GM19468 (cell line): ENCODE measurements at regions not wholly inside any gene's neighbourhood (a gene's known extent, or its start where the extent isn't known, plus 50 kb on each side); places are given as distances from the start of the nearest gene placed in this dataset.
A peak's percentile ranks its signal among the peaks of the same experiment; 100 is the strongest.
"Not testable (repeated sequence)": the region's sequence is repeated elsewhere in the genome, so short reads cannot be mapped to it uniquely, and the experiment has no call there.

ENCODE experiments used
- ATAC-seq: cut with Tn5 transposase; IDR thresholded peaks from one replicate; pipeline ENCODE4 v1.9.1; 2021; ENCODE audit warnings: mild to moderate bottlenecking, moderate library complexity, moderate number of reproducible peaks; ENCODE audit not compliant: unreplicated experiment; ENCODE audit errors: extremely low read depth

DNA sequence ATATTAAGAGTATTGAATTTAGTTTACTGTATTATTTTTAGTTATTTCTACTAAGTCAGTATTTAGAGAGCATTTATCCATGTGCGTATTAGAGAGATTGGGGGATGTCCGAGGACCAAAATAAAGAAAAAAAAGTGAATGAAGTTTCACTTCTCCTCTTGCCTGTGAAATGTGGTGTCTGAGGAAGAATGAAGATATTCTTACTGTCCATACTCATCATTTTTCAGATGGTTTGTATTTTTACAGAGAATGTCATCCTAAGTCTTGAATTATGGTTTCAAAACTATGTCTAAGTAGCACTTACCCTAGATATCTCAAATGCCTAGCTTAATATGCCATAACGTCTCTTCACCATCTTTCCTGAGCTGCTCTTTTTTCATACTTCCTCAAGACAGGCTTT, 854.3 kb downstream of the C4orf33 start:
- ATAC-seq, result no peak

DNA sequence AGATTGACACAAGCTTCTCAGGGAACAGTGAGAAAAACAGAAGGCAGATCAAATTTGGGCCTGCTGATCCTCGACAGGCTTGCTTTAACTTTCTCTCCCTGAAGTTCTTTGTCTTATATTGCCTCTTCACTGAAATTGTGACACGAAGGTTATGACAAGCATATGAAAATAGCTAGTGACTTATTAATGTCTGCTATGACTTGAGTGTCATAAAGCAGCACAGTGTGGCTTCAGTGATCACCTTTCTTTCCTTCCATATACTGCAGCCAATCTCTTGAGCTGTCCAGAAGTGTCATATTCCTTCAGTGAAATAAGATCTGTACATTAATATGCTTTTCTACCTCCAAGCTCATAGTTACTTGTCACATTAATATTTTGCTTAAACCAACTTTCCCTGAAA, 870.2 kb downstream of the C4orf33 start:
- ATAC-seq, result no peak

DNA sequence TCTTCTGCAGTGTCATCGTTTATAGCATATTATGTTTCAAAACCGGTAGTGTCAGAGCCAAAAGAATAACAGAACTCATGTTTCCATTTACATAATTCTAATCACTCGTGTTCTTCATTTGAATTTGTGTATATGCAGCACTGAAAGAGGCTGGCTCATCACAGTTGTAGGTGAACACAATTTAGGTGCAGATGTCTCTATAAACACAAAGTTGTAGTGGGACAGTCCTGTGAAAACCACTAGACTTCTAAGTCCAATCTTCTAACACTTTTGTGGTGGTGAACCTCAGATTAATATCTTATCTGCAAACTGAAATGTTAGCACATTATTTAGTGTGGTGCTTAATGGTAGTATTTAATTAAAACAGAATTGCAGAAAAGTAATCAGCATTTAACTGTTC, 872.4 kb downstream of the C4orf33 start:
- no peak for ATAC-seq

DNA sequence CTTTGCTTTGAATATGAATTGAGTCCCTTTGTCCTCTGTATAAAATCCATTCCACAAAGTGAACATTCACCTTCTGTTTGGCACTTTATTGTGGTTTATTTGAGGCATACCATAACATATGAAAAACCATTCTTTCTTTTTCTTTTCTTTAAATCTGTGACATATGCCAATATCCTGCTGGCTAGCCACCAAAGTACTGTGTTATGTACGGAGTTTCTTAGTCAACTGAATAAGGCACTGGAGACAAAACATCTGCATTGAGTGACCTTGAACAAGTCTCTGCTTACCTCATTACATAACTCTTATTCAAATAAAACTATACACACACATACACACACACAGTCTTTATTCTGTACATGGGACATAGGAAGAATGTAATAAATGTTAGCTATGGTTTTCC, 872.8 kb downstream of the C4orf33 start:
- no peak for ATAC-seq

DNA sequence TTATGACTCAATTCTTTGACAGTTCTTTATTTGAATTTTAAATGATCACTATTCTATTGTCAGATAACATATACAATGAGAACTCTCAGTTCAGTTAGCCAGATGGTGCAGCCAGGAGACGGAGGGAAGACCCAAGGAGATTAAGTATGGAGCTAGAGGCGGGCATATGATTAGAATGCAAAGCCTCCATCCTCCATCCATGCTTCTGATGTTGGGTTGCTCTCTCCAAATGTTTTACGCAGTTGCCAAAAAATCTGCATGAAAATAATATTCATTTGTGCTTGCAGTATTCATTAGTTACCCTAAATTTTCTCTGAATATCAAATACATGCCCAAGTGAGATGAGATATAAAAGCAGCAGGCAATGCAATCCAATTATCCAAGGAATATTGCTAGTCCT, 874.8 kb downstream of the C4orf33 start:
- no peak for ATAC-seq

DNA sequence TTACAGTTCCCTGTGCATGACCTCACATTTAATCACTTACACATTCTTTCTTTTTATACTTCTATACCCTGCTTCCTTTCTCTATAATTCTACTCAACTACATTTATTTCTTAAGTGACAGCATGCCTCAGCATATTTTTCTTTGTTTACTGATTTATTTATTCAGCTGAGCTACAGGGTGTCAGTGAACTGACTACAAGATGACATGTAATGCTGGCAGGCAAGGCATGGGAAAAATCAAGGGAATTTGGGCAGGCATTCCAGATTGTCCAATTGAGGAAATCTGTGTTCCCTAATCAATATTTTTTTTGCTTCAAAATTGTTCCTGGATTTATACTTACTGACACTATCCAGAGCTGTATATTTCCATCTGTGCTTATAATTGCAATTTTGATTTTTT, 875.5 kb downstream of the C4orf33 start:
- no peak for ATAC-seq

DNA sequence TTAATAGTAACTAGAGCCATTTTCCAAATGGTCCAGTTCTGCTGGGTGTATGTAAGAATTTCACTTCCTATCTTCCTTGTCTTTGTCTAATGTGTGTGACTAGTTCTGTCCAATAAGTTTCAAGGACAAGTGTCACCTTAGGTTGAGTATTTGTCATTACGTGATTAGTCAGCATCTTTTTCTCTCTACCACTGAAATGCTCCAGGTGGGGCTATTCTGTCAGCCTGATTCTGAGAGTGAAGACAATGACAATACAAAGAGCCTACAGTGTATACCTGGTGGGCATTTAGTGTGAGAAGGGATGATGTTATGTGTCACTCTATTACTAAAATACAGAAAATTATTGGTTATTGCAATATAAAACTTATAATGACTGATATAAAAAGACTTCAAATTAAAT, 876.3 kb downstream of the C4orf33 start:
- ATAC-seq, result no peak

DNA sequence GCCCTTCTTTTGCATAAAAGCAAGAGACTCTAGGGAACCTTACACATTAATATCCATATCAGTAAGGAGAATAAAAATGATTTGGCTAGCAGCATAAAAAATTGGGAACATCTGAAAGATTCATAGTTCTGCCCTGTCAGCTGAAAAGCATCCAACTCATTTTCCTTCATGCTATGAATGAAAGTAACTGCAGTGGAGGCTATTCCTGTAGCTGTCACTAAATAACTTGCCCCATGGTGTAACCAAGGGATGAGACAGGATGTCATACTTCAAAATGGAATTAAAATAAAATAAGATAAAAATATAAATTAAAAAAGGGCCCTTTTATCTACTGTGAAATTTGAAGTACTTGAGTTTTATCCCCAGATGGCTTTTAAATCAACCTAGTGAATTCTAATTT, 878.8 kb downstream of the C4orf33 start:
- no peak for ATAC-seq

DNA sequence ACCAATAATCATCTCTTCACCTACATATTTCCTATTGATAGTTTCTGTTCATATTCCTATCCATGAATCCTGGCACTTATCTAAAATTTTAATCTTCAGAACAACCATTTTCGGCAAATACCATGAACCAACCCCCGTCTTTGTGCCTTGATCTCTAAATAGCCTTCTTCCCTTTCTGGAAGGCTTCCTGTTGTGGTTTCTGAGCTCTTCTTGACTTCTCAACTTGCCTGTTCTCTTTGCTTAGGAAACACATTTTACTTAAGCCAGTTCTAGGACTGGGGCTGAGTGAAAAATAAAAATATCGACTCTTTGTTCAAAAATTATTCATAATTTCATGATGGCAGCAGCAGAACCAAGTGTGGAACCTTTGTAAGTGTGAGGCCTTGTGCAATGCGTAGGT, 882.4 kb downstream of the C4orf33 start:
- no peak for ATAC-seq

DNA sequence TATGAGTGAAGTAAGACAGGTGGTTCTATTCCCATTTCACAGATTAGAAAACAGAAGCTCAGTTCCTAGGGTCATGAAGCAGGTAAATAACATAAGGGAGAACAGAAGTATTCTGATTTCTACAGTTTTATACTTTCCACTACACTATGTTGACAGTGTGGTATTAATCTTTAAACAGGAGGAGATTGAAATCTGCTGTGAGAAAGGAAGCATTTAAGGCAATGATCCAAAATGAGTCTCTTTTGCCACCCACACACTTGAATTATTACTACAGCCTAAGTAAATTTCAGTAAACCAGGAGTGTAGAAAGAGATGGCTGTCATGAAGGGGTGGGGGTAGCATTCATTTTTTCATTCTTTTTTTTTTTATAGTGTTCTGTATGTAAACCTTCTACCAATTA, 893.0 kb downstream of the C4orf33 start:
- no peak for ATAC-seq

DNA sequence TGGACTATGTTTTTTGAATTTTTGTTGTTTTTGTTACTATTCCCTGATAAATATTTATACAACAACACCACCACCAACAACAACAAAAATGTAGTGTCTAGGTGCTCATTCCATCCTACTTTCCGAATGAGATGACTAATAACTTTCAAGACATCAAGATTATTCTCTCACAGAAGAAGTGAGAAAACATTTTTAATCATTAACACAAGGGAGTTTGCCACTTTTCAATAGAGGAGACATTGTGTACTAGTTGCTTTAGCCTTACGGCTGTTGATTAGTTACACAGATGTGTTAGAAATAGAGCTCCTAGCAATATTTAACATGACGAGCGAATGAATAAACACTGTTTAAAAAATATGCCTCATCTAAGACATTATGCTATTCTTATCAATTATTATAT, 898.8 kb downstream of the C4orf33 start:
- peak; percentile 75 for ATAC-seq

DNA sequence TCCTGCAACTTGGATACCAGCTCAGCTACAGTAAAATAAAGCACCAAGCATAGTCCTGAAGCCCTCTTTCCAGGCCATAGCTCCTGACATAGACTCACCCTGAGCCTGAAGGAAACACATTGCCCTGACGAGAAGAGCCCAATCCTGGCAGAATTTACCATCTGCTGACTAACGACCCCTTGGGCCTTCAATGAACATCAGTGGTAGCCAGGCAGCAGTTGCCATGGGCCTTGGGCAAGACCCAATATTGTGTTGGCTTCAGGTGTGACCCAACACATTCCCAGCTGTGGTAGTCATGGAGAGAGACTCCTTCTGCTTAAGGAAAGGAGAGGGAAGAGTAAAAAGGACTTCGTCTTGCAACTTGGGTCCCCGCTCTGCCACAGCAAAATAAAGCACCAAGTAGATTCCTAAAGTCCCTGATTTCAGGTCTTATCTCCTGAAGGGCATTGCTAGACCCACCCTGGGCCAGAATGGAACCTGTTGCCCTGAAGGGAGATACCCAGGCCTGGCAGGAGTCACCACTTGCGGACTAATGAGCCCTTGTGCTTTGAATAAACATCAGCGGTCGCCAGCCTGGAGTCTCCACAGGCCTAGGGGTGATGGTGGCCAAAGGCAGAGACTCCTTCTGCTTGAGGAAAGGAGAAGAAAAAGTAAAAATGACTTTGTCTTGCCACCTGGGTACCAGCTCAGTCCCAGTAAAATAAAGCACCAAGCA, 902.6 kb downstream of the C4orf33 start:
- no peak for ATAC-seq

DNA sequence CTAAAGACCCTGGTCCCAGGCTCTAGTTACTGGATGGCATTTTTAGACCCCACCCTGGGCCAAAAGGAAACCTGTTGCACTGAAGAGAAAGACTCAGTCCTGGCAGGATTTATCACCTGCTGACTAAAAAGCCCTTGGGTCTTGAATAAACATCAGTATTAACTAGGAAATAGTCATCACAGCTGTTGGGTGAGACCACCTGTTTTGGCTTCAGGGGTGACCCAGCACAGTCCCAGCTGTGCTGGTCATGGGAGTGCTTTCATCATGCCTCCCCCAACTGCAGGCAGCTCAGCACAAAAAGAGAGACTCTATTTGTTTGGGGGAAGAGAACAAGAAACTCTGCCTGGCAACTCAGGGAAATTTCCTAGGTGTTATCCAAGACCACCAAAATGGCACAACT, 903.2 kb downstream of the C4orf33 start:
- no peak for ATAC-seq

DNA sequence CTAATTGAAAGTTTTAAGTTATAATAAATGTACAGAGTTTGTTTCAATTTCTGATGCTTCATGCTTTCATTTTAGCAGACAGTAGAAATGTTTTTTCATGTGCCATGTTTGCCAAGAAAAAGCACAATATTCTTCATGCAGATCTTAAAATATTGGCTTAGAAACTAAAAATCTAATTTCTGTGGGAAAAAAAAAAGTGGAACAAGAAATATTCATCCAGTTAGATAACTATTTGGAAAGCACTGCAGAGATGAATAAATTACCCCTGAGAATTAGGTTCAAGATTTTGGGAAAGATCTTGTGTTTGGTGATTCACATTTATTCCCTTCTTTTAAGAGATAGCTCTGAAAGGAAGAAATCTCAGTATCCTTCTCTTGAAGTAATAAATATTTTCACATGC, 912.5 kb downstream of the C4orf33 start:
- no peak for ATAC-seq

DNA sequence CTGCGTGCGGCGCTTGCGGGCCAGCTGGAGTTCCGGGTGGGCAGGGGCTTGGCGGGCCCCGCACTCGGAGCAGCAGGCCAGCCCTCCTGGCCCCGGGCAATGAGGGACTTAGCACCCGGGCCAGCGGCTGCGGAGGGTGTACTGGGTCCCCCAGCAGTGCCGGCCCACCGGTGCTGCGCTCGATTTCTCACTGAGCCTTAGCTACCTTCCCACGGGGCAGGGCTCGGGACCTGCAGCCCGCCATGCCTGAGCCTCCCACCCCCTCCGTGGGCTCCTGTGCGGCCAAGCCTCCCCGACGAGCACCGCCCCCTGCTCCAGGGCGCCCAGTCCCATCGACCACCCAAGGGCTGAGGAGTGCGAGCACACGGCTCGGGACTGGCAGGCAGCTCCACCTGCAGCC, 916.9 kb downstream of the C4orf33 start:
- ATAC-seq, result not testable (repeated sequence)

DNA sequence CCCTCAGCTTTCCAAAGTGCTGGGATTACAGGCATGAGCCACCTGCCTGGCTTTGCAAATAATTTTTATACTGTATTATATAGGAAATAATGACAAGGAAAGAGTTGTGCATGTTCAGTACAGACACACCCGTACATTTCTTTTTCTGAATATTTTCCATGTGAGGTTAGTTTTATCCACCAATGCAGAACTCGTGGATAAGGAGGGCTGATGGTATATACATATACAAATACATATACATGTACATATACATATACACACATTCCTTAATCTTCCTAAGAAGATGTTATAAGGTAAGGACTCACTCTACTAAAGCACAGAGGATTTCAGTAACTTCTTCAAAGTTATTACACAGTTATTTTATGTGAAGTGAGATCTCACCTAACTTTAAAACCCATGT, 925.8 kb downstream of the C4orf33 start:
- ATAC-seq, result no peak

DNA sequence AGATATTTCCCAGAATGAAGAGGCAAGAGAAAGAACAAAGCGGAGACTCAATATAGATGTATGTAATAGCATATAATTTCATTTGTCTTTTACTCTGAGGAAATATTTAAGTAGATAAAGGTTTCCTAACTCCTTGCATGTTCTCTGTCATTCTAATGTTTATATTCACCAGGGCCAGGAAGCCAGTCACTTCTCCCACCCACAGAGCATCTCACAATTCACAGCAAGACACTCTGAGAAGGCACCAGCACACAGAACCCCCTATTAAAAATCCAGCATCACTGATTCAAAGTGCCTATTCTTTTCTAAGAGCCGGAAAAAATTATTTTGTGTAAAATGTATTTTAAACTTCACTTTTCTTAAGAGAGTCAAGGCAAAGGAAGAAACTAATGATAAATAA, 927.1 kb downstream of the C4orf33 start:
- no peak for ATAC-seq

DNA sequence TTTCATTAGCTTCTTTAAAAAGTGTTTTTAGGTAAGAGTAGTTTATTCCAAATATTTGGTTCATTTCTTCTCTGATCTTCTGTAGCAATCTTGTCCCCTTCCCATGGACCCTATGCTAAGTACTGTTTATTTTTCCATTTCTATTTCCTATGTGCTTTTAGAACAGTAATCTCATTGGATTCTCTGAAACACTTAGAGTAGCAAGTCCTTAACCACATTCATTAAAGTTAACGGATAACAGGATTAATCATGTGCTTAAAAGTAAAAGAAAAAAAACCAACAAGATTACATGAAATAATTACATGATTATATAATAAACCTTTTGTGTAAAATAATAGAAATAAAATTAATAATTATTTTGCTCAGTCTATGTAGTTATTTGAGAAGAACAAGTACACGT, 929.7 kb downstream of the C4orf33 start:
- ATAC-seq, result no peak

DNA sequence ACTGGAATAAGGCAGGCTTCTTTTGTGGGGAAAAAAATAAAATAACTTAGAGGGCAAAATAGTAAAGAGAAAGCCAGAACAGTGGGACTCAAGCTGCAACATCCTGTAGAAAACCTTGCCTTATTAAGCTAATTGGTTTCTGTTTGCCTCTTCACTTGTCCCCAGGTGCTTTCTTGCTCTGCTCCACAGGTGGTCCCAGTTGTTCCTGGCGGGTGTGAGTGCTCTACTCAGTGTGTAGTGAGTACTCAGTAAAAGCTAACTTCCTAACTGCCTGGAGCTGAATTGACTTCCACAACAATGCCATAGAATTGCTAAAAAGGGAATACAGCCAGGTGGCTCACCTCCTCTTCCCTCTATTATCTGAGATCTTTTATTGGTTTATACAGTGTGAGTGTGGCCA, 930.2 kb downstream of the C4orf33 start:
- ATAC-seq, result no peak

DNA sequence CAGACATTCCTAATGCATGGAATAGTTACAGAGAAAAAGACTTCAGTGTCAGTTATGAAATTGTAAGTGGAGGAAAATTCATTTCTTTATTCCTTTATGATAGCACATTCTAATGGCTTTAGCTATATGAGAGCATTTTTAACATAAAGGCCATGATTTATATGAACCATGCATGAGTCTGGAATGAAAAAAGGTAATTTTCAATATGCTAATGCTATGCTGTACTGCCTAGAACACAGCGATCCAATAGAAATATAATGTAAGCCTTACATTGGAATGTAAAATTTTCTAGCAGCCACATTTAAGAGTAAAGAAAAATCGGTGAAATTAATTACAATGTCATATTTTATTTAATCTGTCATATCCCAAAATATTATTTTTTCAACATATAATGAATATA, 932.0 kb downstream of the C4orf33 start:
- ATAC-seq, result no peak

DNA sequence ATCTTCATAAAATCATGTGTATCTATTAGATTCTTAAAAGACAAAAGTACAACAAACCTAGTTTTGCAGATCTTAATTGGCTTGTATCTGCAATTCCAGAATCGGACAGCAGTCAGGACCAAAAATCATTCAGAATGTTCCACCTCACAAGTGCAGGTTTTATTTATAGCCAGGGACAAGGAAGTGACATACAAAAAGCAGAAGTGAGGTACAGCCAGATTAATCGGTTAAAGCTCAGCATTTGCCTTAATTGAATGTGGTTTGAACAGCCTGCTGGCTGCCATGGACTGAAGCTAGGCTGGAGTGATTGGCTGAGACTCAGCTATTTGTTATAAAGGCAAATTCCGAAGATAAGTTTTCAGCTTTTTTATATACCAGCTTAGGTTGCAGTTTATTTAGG, 932.6 kb downstream of the C4orf33 start:
- peak; percentile 82 for ATAC-seq

DNA sequence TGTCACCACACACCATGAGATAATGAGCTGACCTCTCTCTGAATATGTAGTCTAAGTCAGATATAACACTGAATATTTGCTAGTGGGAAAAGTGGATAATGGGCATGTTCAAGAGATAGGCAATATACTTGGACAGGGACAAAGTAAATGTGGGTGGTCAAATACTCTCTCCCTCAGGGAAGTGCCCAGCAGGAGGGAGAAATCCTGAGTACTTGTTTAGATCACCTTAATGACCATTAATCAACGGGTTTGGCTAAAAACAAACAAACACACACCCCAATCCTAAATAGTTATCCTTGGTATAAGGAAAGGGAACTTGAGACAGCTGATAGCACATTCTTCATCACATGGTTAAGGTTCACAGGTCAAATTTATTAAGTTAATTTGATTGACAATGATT, 933.5 kb downstream of the C4orf33 start:
- no peak for ATAC-seq

DNA sequence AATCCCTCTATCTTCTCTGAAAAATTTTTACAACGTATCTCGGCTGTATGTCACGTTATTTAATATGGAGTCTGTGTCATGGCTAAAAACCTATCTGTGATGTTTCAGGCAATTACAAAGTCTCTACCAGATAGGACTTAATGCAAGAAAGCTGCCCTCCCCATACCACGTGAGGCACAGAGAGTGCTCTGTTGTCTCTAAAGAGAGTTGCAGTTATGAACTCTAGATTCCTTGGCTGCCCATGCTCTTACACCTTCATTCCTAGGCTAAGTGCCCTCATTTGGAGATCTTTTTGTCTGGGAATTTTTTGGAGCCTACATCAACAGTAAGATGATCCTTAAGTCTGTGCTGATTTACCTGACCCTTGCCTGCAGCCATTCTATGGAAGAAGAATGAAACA, 935.9 kb downstream of the C4orf33 start:
- ATAC-seq, result no peak
